ENCODE measurements at regions not wholly inside any gene's neighbourhood (a gene's known extent, or its start where the extent isn't known, plus 50 kb on each side); places are given as distances from the start of the nearest gene placed in this dataset.

DNA sequence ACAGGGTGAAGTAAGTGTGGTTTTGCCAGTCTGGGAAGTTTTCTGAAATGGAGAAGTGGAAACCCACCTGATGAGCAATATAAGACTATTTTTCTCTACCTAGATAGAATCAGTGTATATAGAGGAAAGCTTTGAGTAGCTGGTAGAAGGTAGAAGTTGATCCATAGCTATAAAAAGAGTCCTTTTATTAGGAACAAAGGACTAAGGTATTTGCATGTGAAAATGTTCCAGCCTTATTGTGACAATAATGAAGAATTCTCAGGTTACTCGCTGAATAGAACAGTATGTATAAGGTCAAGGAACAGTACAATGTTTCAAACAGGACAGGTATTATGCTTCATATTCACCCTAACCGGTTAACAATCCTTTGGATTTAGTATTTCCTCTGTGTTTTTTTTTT, 972.2 kb downstream of the OTOL1 start:
- Histone ChIP-seq H3K9me3 (ENCODE audit: low read length) (no peaks in the 10 kb centered on the region), H3K4me3 (ENCODE audit: low read depth, low read length, poor library complexity, severe bottlenecking) (no peak overlapping the region), H3K9me2 (ENCODE audit: insufficient read depth, low read length) (no peaks in the 10 kb centered on the region), H3K79me2 (ENCODE audit: insufficient read depth, low read depth, low read length) (no peaks in the 10 kb centered on the region), H3K4me1 (ENCODE audit: insufficient read depth, low read length, poor library complexity, severe bottlenecking) (no peaks in the 10 kb centered on the region), H3K36me3 (ENCODE audit: insufficient read depth, low read length) (no peaks in the 10 kb centered on the region), H3K27ac (ENCODE audit: low read depth, low read length, poor library complexity, severe bottlenecking) (no peak overlapping the region), H4K20me1 (ENCODE audit: insufficient read depth, low read length) (no peaks in the 10 kb centered on the region), H2AFZ (ENCODE audit: low read length) (no peak overlapping the region), H3K4me2 (ENCODE audit: low read length) (no peak overlapping the region)
- intact Hi-C loops (cut with micrococcal nuclease; ENCODE audit: unreplicated experiment): no loop called here
- POLR2A ChIA-PET: no interaction called here
- CTCF ChIA-PET (ENCODE audit: unreplicated experiment): no interaction called here
- BruUV-seq (replicated peaks): no TSS peak
- DNase-seq (ENCODE audit: low spot score): no peak
- no peak for TF ChIP-seq EZH2phosphoT487 (IDR thresholded peaks at IDR 0.05; ENCODE audit: borderline replicate concordance, low read depth, low read length)
- TF ChIP-seq, protein P1, sequence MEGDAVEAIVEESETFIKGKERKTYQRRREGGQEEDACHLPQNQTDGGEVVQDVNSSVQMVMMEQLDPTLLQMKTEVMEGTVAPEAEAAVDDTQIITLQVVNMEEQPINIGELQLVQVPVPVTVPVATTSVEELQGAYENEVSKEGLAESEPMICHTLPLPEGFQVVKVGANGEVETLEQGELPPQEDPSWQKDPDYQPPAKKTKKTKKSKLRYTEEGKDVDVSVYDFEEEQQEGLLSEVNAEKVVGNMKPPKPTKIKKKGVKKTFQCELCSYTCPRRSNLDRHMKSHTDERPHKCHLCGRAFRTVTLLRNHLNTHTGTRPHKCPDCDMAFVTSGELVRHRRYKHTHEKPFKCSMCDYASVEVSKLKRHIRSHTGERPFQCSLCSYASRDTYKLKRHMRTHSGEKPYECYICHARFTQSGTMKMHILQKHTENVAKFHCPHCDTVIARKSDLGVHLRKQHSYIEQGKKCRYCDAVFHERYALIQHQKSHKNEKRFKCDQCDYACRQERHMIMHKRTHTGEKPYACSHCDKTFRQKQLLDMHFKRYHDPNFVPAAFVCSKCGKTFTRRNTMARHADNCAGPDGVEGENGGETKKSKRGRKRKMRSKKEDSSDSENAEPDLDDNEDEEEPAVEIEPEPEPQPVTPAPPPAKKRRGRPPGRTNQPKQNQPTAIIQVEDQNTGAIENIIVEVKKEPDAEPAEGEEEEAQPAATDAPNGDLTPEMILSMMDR (conservative IDR thresholded peaks at IDR 0.05; ENCODE audit: low read length): no peak

DNA sequence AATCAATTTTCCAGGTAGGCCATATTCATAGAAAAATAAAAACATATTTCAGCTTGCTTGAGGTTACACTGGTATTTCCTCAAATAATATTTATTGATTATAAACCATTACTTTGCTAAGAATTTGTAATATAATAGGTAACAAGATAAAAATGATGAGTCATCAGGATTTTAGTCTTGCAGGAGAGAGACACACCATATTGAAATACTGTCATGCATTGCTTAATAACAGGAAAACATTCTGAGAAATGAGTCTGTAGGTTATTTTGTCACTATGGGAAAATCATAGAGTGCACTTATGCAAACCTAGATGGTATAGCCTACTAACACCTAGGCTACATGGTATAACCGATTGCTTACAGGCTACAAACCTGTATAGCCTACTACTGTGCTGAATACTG, 990.5 kb downstream of the OTOL1 start:
- no peaks in the 10 kb centered on the region for H3K9me3 ChIP-seq (ENCODE audit: low read length)
- no peaks in the 10 kb centered on the region for H4K20me1 ChIP-seq (ENCODE audit: insufficient read depth, low read length)
- no TSS peak for BruUV-seq (replicated peaks)
- H3K4me2 ChIP-seq (ENCODE audit: low read length): no peak overlapping the region
- no peaks in the 10 kb centered on the region for H3K79me2 ChIP-seq (ENCODE audit: insufficient read depth, low read depth, low read length)
- CTCF ChIA-PET (ENCODE audit: unreplicated experiment): no interaction called here
- H3K4me3 ChIP-seq (ENCODE audit: low read depth, low read length, poor library complexity, severe bottlenecking): no peak overlapping the region
- H3K27ac ChIP-seq (ENCODE audit: low read depth, low read length, poor library complexity, severe bottlenecking): no peak overlapping the region
- DNase-seq (ENCODE audit: low spot score): no peak
- H2AFZ ChIP-seq (ENCODE audit: low read length): no peak overlapping the region
- TF ChIP-seq, protein P1 (conservative IDR thresholded peaks at IDR 0.05; ENCODE audit: low read length): no peak
- TF ChIP-seq EZH2phosphoT487 (IDR thresholded peaks at IDR 0.05; ENCODE audit: borderline replicate concordance, low read depth, low read length): no peak
- POLR2A ChIA-PET: interaction anchor here (0.8 kb wide), 1 partner anchor 82 kb away, joined by 4 read pairs; no protein-coding TSS in a partner anchor
- H3K36me3 ChIP-seq (ENCODE audit: insufficient read depth, low read length): no peaks in the 10 kb centered on the region
- H3K4me1 ChIP-seq (ENCODE audit: insufficient read depth, low read length, poor library complexity, severe bottlenecking): no peaks in the 10 kb centered on the region
- H3K9me2 ChIP-seq (ENCODE audit: insufficient read depth, low read length): no peaks in the 10 kb centered on the region
- intact Hi-C loops (cut with micrococcal nuclease; ENCODE audit: unreplicated experiment): no loop called here

DNA sequence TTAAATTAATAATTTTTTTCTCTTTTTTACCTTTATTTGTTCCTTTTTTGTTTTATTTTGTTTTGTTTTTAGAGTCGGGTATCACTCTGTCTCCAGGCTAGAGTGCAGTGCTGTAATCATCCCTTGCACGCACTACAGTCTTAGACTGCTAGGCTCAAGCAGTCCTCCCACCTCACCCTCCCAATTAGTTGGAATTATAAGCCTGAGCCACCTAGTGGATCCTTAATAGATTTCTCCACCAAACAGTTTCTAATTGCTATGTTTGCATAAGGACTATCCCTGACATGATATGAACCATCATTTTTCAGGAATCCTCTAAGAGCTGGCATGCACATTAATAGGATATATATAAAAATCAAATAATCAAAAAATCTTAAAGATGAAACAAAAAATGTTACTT, 993.2 kb downstream of the OTOL1 start:
- TF ChIP-seq, protein P1 (conservative IDR thresholded peaks at IDR 0.05; ENCODE audit: low read length): no peak
- no peak for TF ChIP-seq EZH2phosphoT487 (IDR thresholded peaks at IDR 0.05; ENCODE audit: borderline replicate concordance, low read depth, low read length)
- Histone ChIP-seq H2AFZ (ENCODE audit: low read length) (no peak overlapping the region), H3K4me2 (ENCODE audit: low read length) (no peak overlapping the region), H3K9me2 (ENCODE audit: insufficient read depth, low read length) (no peaks in the 10 kb centered on the region), H3K36me3 (ENCODE audit: insufficient read depth, low read length) (no peaks in the 10 kb centered on the region), H4K20me1 (ENCODE audit: insufficient read depth, low read length) (no peaks in the 10 kb centered on the region), H3K9me3 (ENCODE audit: low read length) (no peaks in the 10 kb centered on the region), H3K27ac (ENCODE audit: low read depth, low read length, poor library complexity, severe bottlenecking) (no peak overlapping the region), H3K4me1 (ENCODE audit: insufficient read depth, low read length, poor library complexity, severe bottlenecking) (no peaks in the 10 kb centered on the region), H3K79me2 (ENCODE audit: insufficient read depth, low read depth, low read length) (no peaks in the 10 kb centered on the region), H3K4me3 (ENCODE audit: low read depth, low read length, poor library complexity, severe bottlenecking) (no peak overlapping the region)
- BruUV-seq (replicated peaks): no TSS peak
- intact Hi-C loops (cut with micrococcal nuclease; ENCODE audit: unreplicated experiment): no loop called here
- CTCF ChIA-PET (ENCODE audit: unreplicated experiment): no interaction called here
- DNase-seq (ENCODE audit: low spot score): no peak
- POLR2A ChIA-PET: no interaction called here

Measured in OCI-LY7 (cell line).